ENCODE measurements at regions not wholly inside any gene's neighbourhood (a gene's known extent, or its start where the extent isn't known, plus 50 kb on each side); places are given as distances from the start of the nearest gene placed in this dataset.

DNA sequence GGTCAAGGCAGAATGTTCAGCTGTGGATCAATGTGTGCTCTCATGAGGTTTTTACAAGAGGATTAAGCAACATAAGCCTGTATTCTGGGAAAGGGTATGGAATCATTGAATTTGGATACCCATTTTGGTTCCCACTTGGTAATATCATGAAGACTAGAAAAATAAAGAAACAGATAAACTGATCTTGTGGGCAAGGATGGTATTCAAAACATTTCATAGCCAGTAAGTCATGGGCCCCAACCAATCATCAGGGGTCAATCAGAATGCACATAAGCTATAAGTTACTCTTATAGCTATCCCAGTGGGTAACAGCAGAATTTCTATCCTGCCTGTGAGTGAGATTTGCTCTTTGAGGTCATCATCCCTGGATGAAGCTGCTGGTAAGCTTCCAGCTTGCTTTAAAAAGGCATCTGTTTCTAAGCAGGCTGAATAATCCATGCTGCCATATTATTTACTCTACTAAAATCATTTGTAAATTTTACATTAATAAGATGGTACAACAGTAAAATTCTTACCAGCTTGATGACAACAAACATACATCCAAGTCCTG, 291.2 kb downstream of the RAD51AP2 start:
- TF ChIP-seq, protein P1, sequence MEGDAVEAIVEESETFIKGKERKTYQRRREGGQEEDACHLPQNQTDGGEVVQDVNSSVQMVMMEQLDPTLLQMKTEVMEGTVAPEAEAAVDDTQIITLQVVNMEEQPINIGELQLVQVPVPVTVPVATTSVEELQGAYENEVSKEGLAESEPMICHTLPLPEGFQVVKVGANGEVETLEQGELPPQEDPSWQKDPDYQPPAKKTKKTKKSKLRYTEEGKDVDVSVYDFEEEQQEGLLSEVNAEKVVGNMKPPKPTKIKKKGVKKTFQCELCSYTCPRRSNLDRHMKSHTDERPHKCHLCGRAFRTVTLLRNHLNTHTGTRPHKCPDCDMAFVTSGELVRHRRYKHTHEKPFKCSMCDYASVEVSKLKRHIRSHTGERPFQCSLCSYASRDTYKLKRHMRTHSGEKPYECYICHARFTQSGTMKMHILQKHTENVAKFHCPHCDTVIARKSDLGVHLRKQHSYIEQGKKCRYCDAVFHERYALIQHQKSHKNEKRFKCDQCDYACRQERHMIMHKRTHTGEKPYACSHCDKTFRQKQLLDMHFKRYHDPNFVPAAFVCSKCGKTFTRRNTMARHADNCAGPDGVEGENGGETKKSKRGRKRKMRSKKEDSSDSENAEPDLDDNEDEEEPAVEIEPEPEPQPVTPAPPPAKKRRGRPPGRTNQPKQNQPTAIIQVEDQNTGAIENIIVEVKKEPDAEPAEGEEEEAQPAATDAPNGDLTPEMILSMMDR (IDR thresholded peaks at IDR 0.05), result no peak
- no peak for TF ChIP-seq POLR2A (IDR thresholded peaks at IDR 0.05)
